ENCODE measurements at regions not wholly inside any gene's neighbourhood (a gene's known extent, or its start where the extent isn't known, plus 50 kb on each side); places are given as distances from the start of the nearest gene placed in this dataset.

DNA sequence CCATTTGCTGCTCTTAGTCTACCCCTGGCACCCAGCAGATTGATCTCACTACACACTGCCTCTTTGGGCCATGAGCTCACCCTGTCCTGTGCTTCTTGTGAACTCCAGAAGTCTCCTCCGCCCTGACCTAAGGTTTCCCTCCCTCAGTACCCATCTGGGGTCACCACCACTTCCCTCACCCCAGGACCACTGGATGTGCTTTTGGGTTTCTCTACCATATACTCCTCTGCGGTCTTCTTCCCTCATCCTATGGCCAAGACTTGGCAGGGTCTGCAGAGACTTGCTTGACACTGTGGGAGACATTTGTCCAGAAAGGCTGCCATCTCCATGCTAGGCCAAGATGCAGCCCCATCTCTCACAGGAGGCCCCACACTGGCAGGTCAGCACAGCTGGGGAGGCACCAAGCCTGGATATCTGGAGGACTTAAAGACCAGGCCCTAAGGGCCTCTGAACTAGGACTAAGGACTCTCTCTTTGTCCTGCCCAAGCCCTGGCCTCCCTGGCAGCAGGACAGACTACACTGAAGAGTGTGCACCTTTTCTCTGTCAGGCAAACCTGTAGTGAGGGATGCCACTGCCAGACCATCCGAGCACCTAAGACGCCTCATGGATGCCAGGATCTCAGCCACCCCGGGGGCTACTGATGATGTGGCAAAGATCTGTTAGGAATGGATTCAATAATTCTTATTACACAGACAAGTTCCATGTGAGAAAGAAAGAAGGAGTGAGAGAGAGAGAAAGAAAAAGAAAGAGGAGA lies 134.6 kb downstream of the ZNF467 start:
- TF ChIP-seq SIN3A (IDR thresholded peaks at IDR 0.05; ENCODE audit: borderline replicate concordance, insufficient read depth, low read length) (no peak), FOXP2 (optimal IDR thresholded peaks at IDR 0.05; ENCODE audit: borderline replicate concordance, extremely low read depth, extremely low read length, insufficient read depth) (no peak), POLR2AphosphoS5 (IDR thresholded peaks at IDR 0.05; ENCODE audit: low read depth, low read length) (no peak), TAF1 (IDR thresholded peaks at IDR 0.05; ENCODE audit: borderline replicate concordance, insufficient read depth, low read length) (no peak)
- TF ChIP-seq, protein P1, sequence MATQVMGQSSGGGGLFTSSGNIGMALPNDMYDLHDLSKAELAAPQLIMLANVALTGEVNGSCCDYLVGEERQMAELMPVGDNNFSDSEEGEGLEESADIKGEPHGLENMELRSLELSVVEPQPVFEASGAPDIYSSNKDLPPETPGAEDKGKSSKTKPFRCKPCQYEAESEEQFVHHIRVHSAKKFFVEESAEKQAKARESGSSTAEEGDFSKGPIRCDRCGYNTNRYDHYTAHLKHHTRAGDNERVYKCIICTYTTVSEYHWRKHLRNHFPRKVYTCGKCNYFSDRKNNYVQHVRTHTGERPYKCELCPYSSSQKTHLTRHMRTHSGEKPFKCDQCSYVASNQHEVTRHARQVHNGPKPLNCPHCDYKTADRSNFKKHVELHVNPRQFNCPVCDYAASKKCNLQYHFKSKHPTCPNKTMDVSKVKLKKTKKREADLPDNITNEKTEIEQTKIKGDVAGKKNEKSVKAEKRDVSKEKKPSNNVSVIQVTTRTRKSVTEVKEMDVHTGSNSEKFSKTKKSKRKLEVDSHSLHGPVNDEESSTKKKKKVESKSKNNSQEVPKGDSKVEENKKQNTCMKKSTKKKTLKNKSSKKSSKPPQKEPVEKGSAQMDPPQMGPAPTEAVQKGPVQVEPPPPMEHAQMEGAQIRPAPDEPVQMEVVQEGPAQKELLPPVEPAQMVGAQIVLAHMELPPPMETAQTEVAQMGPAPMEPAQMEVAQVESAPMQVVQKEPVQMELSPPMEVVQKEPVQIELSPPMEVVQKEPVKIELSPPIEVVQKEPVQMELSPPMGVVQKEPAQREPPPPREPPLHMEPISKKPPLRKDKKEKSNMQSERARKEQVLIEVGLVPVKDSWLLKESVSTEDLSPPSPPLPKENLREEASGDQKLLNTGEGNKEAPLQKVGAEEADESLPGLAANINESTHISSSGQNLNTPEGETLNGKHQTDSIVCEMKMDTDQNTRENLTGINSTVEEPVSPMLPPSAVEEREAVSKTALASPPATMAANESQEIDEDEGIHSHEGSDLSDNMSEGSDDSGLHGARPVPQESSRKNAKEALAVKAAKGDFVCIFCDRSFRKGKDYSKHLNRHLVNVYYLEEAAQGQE (IDR thresholded peaks at IDR 0.05; ENCODE audit: insufficient read depth in 1 of 2, low read depth in 2 of 2, low read length in 2 of 2), result no peak

GRCh38 chr7:149637911-149638565 lies 135.3 kb downstream of the ZNF467 start:
- no peak for TF ChIP-seq FOXP2 (optimal IDR thresholded peaks at IDR 0.05; ENCODE audit: borderline replicate concordance, extremely low read depth, extremely low read length, insufficient read depth)
- TF ChIP-seq, protein P1 (IDR thresholded peaks at IDR 0.05; ENCODE audit: insufficient read depth in 1 of 2, low read depth in 2 of 2, low read length in 2 of 2), result no peak
- TF ChIP-seq TAF1 (IDR thresholded peaks at IDR 0.05; ENCODE audit: borderline replicate concordance, insufficient read depth, low read length), result no peak
- TF ChIP-seq SIN3A (IDR thresholded peaks at IDR 0.05; ENCODE audit: borderline replicate concordance, insufficient read depth, low read length), result no peak
- TF ChIP-seq POLR2AphosphoS5 (IDR thresholded peaks at IDR 0.05; ENCODE audit: low read depth, low read length), result no peak

DNA sequence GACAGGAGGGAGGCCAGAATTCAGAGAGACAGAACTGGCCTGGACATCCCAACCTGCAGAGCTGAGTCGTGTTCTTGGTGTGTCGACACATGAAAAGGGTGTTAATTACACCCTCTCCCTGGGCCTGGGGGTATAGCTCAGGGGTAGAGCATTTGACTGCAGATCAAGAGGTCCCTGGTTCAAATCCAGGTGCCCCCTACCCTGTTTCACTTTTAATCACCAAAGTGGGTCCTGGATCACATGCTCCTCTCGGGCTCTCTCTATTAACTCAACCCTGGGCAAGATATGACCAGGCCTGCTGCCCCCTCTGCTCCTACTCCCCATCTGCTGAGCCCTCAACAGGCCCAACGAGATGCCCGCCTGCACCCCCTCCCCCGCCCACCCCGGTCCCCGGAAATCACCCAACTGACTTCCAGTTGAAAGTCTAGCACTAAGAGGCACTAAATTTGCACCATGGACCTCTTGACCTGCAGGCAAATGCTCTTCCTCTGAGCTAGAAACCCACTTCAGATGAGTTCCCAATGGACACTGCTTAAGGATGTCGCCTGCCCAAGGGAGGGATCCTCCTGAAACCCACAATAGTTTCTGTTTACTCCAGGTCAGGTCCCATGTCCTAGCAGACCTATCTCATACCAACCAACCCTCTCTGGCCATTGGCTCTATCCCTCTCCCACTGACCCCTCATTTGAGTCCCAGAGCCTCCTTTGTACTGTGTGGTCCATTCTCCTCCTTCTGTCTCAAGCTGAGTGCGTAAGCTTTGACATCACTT lies 137.6 kb downstream of the ZNF467 start:
- TF ChIP-seq FOXP2 (optimal IDR thresholded peaks at IDR 0.05; ENCODE audit: borderline replicate concordance, extremely low read depth, extremely low read length, insufficient read depth) (no peak), POLR2AphosphoS5 (IDR thresholded peaks at IDR 0.05; ENCODE audit: low read depth, low read length) (no peak), TAF1 (IDR thresholded peaks at IDR 0.05; ENCODE audit: borderline replicate concordance, insufficient read depth, low read length) (no peak), SIN3A (IDR thresholded peaks at IDR 0.05; ENCODE audit: borderline replicate concordance, insufficient read depth, low read length) (no peak)
- TF ChIP-seq, protein P1 (IDR thresholded peaks at IDR 0.05; ENCODE audit: insufficient read depth in 1 of 2, low read depth in 2 of 2, low read length in 2 of 2), result no peak

- no peak for TF ChIP-seq POLR2AphosphoS5 (IDR thresholded peaks at IDR 0.05; ENCODE audit: low read depth, low read length)
- TF ChIP-seq, protein P1 (IDR thresholded peaks at IDR 0.05; ENCODE audit: insufficient read depth in 1 of 2, low read depth in 2 of 2, low read length in 2 of 2), result no peak
These were observed 136.7 kb upstream of the ZNF746 start for GRCh38 chr7:149633976-149634945.

Data from PFSK-1 (cell line).